ENCODE measurements at regions not wholly inside any gene's neighbourhood (a gene's known extent, or its start where the extent isn't known, plus 50 kb on each side); places are given as distances from the start of the nearest gene placed in this dataset.
"Not testable (repeated sequence)": the region's sequence is repeated elsewhere in the genome, so short reads cannot be mapped to it uniquely, and the experiment has no call there.

- no peak for DNase-seq (ENCODE audit: low spot score)
Observed at GRCh38 chr3:22318325-22318724, 567.3 kb upstream of the ZNF385D start.

- DNase-seq (ENCODE audit: low spot score): no peak
Observed at GRCh38 chr3:22319446-22319845, 568.4 kb upstream of the ZNF385D start.

- DNase-seq (ENCODE audit: low spot score): no peak
Observed at GRCh38 chr3:22322861-22323260, 571.9 kb upstream of the ZNF385D start.

- DNase-seq (ENCODE audit: low spot score): no peak
Observed at GRCh38 chr3:22326305-22326704, 575.3 kb upstream of the ZNF385D start.

GRCh38 chr3:22334996-22335395 lies 584.0 kb upstream of the ZNF385D start:
- no peak for DNase-seq (ENCODE audit: low spot score)

- no peak for DNase-seq (ENCODE audit: low spot score)
Observed at GRCh38 chr3:22349215-22349851, 598.3 kb upstream of the ZNF385D start.

- DNase-seq (ENCODE audit: low spot score): no peak
Observed at GRCh38 chr3:22351806-22352205, 600.8 kb upstream of the ZNF385D start.

- no peak for DNase-seq (ENCODE audit: low spot score)
Observed at GRCh38 chr3:22353126-22353525, 602.1 kb upstream of the ZNF385D start.

- no peak for DNase-seq (ENCODE audit: low spot score)
Observed at GRCh38 chr3:22358334-22358733, 607.3 kb upstream of the ZNF385D start.

- no peak for DNase-seq (ENCODE audit: low spot score)
Observed at GRCh38 chr3:22360164-22360563, 609.2 kb upstream of the ZNF385D start.

- no peak for DNase-seq (ENCODE audit: low spot score)
Observed at GRCh38 chr3:22360970-22361369, 610.0 kb upstream of the ZNF385D start.

- no peak for DNase-seq (ENCODE audit: low spot score)
Observed at GRCh38 chr3:22361521-22361920, 610.5 kb upstream of the ZNF385D start.

- DNase-seq (ENCODE audit: low spot score): no peak
Observed at GRCh38 chr3:22364851-22365250, 613.8 kb upstream of the ZNF385D start.

- DNase-seq (ENCODE audit: low spot score): no peak
Observed at GRCh38 chr3:22366781-22367180, 615.8 kb upstream of the ZNF385D start.

GRCh38 chr3:22371036-22371435 lies 620.0 kb upstream of the ZNF385D start:
- no peak for DNase-seq (ENCODE audit: low spot score)

GRCh38 chr3:22371607-22372291 lies 620.7 kb upstream of the ZNF385D start:
- no peak for DNase-seq (ENCODE audit: low spot score)

GRCh38 chr3:22372292-22373062 lies 621.5 kb upstream of the ZNF385D start:
- no peak for DNase-seq (ENCODE audit: low spot score)

- no peak for DNase-seq (ENCODE audit: low spot score)
Observed at GRCh38 chr3:22373182-22373581, 622.2 kb upstream of the ZNF385D start.

- DNase-seq (ENCODE audit: low spot score): no peak
Observed at GRCh38 chr3:22373827-22374226, 622.8 kb upstream of the ZNF385D start.

GRCh38 chr3:22377421-22377820 lies 626.4 kb upstream of the ZNF385D start:
- DNase-seq (ENCODE audit: low spot score): peak; percentile 32

- DNase-seq (ENCODE audit: low spot score): no peak
Observed at GRCh38 chr3:22378869-22379268, 627.9 kb upstream of the ZNF385D start.

- no peak for DNase-seq (ENCODE audit: low spot score)
Observed at GRCh38 chr3:22380253-22380652, 629.2 kb upstream of the ZNF385D start.

GRCh38 chr3:22381564-22381963 lies 630.6 kb upstream of the ZNF385D start:
- DNase-seq (ENCODE audit: low spot score): not testable (repeated sequence)

Measured in hepatic stellate cell (primary cell).